GM19238 (cell line): ENCODE measurements at regions not wholly inside any gene's neighbourhood (a gene's known extent, or its start where the extent isn't known, plus 50 kb on each side); places are given as distances from the start of the nearest gene placed in this dataset.

Source experiments
- DNase-seq: peaks from one replicate; pipeline ENCODE4 v3.0.0; 2011; ENCODE audit warnings: low spot score; ENCODE audit not compliant: insufficient read length

- DNase-seq, result no peak
These were observed 75.9 kb upstream of the SMYD2 start for GRCh38 chr1:214205053-214205452.

- DNase-seq, result no peak
These were observed 72.5 kb upstream of the SMYD2 start for GRCh38 chr1:214208460-214208859.

- DNase-seq, result no peak
These were observed 71.6 kb upstream of the SMYD2 start for GRCh38 chr1:214209260-214209808.

GRCh38 chr1:214213136-214213535 lies 67.8 kb upstream of the SMYD2 start:
- no peak for DNase-seq

- no peak for DNase-seq
These were observed 66.1 kb upstream of the SMYD2 start for GRCh38 chr1:214214851-214215250.

- DNase-seq, result no peak
These were observed 65.4 kb upstream of the SMYD2 start for GRCh38 chr1:214215583-214215982.

- DNase-seq, result no peak
These were observed 64.9 kb upstream of the SMYD2 start for GRCh38 chr1:214216021-214216420.

- no peak for DNase-seq
These were observed 64.2 kb upstream of the SMYD2 start for GRCh38 chr1:214216779-214217178.

GRCh38 chr1:214219902-214220301 lies 61.1 kb upstream of the SMYD2 start:
- DNase-seq, result no peak

- no peak for DNase-seq
These were observed 60.1 kb upstream of the SMYD2 start for GRCh38 chr1:214220891-214221290.

- DNase-seq, result no peak
These were observed 56.2 kb upstream of the SMYD2 start for GRCh38 chr1:214224611-214225354.

GRCh38 chr1:214228976-214229375 lies 52.0 kb upstream of the SMYD2 start:
- DNase-seq, result no peak

- no peak for DNase-seq
These were observed 51.2 kb upstream of the SMYD2 start for GRCh38 chr1:214229736-214230135.
